SIG-M5 (cell line): ENCODE measurements at regions not wholly inside any gene's neighbourhood (a gene's known extent, or its start where the extent isn't known, plus 50 kb on each side); places are given as distances from the start of the nearest gene placed in this dataset.
"Not testable (repeated sequence)": the region's sequence is repeated elsewhere in the genome, so short reads cannot be mapped to it uniquely, and the experiment has no call there.

Experiments
- DNase-seq: peaks from one replicate; lab custom pipeline; 2025; lab: John Stamatoyannopoulos, UW

- no peak for DNase-seq
Observed at GRCh38 chr4:180999217-180999616, 1244.0 kb upstream of the TENM3 start.

GRCh38 chr4:181004056-181004455 lies 1239.1 kb upstream of the TENM3 start:
- DNase-seq = no peak

- no peak for DNase-seq
Observed at GRCh38 chr4:181006499-181007260, 1236.5 kb upstream of the TENM3 start.

- no peak for DNase-seq
Observed at GRCh38 chr4:181007751-181008150, 1235.5 kb upstream of the TENM3 start.

GRCh38 chr4:181008164-181008563 lies 1235.0 kb upstream of the TENM3 start:
- DNase-seq = no peak

- DNase-seq = no peak
Observed at GRCh38 chr4:181013162-181013561, 1230.0 kb upstream of the TENM3 start.

GRCh38 chr4:181017038-181017437 lies 1226.2 kb upstream of the TENM3 start:
- no peak for DNase-seq

GRCh38 chr4:181018472-181018871 lies 1224.7 kb upstream of the TENM3 start:
- DNase-seq = no peak

- DNase-seq = no peak
Observed at GRCh38 chr4:181018913-181019312, 1224.3 kb upstream of the TENM3 start.

- no peak for DNase-seq
Observed at GRCh38 chr4:181020456-181020855, 1222.7 kb upstream of the TENM3 start.

- no peak for DNase-seq
Observed at GRCh38 chr4:181021213-181021612, 1222.0 kb upstream of the TENM3 start.

- not testable (repeated sequence) for DNase-seq
Observed at GRCh38 chr4:181030135-181030921, 1212.9 kb upstream of the TENM3 start.

- DNase-seq = no peak
Observed at GRCh38 chr4:181030961-181031360, 1212.2 kb upstream of the TENM3 start.

- DNase-seq = no peak
Observed at GRCh38 chr4:181043486-181043885, 1199.7 kb upstream of the TENM3 start.

- DNase-seq = no peak
Observed at GRCh38 chr4:181046809-181047208, 1196.4 kb upstream of the TENM3 start.

GRCh38 chr4:181051931-181052330 lies 1191.3 kb upstream of the TENM3 start:
- no peak for DNase-seq

GRCh38 chr4:181061787-181062186 lies 1181.4 kb upstream of the TENM3 start:
- no peak for DNase-seq

GRCh38 chr4:181063212-181063611 lies 1180.0 kb upstream of the TENM3 start:
- no peak for DNase-seq

- DNase-seq = no peak
Observed at GRCh38 chr4:181077341-181077740, 1165.9 kb upstream of the TENM3 start.

- no peak for DNase-seq
Observed at GRCh38 chr4:181078196-181078595, 1165.0 kb upstream of the TENM3 start.

- DNase-seq = no peak
Observed at GRCh38 chr4:181083757-181084361, 1159.3 kb upstream of the TENM3 start.

- DNase-seq = no peak
Observed at GRCh38 chr4:181085557-181085956, 1157.6 kb upstream of the TENM3 start.

GRCh38 chr4:181105487-181105886 lies 1137.7 kb upstream of the TENM3 start:
- no peak for DNase-seq
